ENCODE measurements at regions not wholly inside any gene's neighbourhood (a gene's known extent, or its start where the extent isn't known, plus 50 kb on each side); places are given as distances from the start of the nearest gene placed in this dataset.

DNA sequence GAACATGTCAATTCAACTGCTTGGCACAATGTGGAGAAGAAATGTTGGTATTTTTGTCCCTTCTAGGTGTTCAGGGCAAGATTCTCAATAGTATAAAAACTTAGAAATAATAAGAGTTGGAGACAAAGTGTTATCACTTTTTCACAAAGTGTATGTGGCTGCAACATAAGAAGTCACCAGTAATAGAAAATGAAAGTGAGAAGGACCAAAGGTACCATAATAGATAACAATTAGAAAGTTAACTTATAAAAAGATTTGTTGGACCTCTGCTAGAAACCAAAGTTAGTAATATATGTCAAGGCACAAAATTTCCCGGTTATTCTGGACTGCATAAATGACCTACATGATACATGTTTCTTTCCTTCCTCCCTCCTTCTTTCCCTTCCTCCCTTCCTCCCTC lies 1535.3 kb downstream of the EFNA5 start:
- peaks cover 4% of the 10 kb centered on the region for H3K9me3 ChIP-seq (ENCODE audit: control insufficient read depth, low read length)
- H3K27ac Mint-ChIP-seq, result no peak overlapping the region
- no peaks in the 10 kb centered on the region for H3K27me3 ChIP-seq (ENCODE audit: control insufficient read depth, insufficient read depth, low read length, poor library complexity, severe bottlenecking)
- H3K9ac ChIP-seq (ENCODE audit: extremely low read depth, low read length, poor library complexity, severe bottlenecking), result no peak overlapping the region
- H3K4me1 Mint-ChIP-seq, result peaks cover 5% of the 10 kb centered on the region
- H3K27me3 Mint-ChIP-seq (ENCODE audit: insufficient read depth), result no peaks in the 10 kb centered on the region
- no peak overlapping the region for H3K4me3 Mint-ChIP-seq
- peaks cover 5% of the 10 kb centered on the region for H3K4me1 ChIP-seq (ENCODE audit: control insufficient read depth, insufficient read depth, low read length)
- H3K36me3 ChIP-seq (ENCODE audit: control insufficient read depth, insufficient read depth, low read length), result no peaks in the 10 kb centered on the region
- no peak overlapping the region for H3K27ac ChIP-seq (ENCODE audit: low read depth, low read length)
- DNase-seq, result no peak
- H3K36me3 Mint-ChIP-seq (ENCODE audit: low read depth), result no peaks in the 10 kb centered on the region
- TF ChIP-seq, protein P1, sequence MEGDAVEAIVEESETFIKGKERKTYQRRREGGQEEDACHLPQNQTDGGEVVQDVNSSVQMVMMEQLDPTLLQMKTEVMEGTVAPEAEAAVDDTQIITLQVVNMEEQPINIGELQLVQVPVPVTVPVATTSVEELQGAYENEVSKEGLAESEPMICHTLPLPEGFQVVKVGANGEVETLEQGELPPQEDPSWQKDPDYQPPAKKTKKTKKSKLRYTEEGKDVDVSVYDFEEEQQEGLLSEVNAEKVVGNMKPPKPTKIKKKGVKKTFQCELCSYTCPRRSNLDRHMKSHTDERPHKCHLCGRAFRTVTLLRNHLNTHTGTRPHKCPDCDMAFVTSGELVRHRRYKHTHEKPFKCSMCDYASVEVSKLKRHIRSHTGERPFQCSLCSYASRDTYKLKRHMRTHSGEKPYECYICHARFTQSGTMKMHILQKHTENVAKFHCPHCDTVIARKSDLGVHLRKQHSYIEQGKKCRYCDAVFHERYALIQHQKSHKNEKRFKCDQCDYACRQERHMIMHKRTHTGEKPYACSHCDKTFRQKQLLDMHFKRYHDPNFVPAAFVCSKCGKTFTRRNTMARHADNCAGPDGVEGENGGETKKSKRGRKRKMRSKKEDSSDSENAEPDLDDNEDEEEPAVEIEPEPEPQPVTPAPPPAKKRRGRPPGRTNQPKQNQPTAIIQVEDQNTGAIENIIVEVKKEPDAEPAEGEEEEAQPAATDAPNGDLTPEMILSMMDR (conservative IDR thresholded peaks at IDR 0.05), result no peak
- 100% methylated on average over 1 of the region's 1 CpG for WGBS, 2 experiments (ENCODE audit: insufficient coverage in 1 of 2, insufficient read length in 1 of 2)
- no peaks in the 10 kb centered on the region for H3K9me3 Mint-ChIP-seq
- H3K4me3 ChIP-seq (ENCODE audit: low read length), result no peak overlapping the region

DNA sequence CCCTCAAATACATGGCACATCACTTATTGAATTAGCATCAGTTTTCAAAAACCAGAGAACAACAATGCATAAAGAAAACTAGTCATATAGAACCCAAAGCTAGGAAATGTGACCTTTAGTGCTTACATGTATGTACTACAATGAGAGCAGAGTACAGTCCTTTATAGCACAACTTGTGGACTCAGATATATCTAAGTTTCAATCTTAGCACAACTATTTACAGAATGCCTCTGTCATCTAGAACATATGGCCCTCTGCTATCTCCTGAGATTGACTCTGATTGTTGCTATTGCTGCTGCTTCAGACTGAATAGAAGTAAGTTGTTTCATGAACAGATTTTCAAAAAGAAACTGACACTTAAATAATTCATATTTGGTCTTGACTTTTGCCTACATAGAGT lies 1536.2 kb downstream of the EFNA5 start:
- H3K4me3 Mint-ChIP-seq, result no peak overlapping the region
- Histone ChIP-seq H3K9ac (ENCODE audit: extremely low read depth, low read length, poor library complexity, severe bottlenecking) (no peak overlapping the region), H3K4me1 (ENCODE audit: control insufficient read depth, insufficient read depth, low read length) (peaks cover 3% of the 10 kb centered on the region), H3K36me3 (ENCODE audit: control insufficient read depth, insufficient read depth, low read length) (no peaks in the 10 kb centered on the region), H3K27ac (ENCODE audit: low read depth, low read length) (no peak overlapping the region), H3K4me3 (ENCODE audit: low read length) (no peak overlapping the region), H3K27me3 (ENCODE audit: control insufficient read depth, insufficient read depth, low read length, poor library complexity, severe bottlenecking) (no peaks in the 10 kb centered on the region), H3K9me3 (ENCODE audit: control insufficient read depth, low read length) (peaks cover 4% of the 10 kb centered on the region)
- DNase-seq, result no peak
- TF ChIP-seq, protein P1 (conservative IDR thresholded peaks at IDR 0.05), result no peak
- H3K36me3 Mint-ChIP-seq (ENCODE audit: low read depth), result no peaks in the 10 kb centered on the region
- no peak overlapping the region for H3K27ac Mint-ChIP-seq
- H3K9me3 Mint-ChIP-seq, result no peaks in the 10 kb centered on the region
- no peaks in the 10 kb centered on the region for H3K4me1 Mint-ChIP-seq
- H3K27me3 Mint-ChIP-seq (ENCODE audit: insufficient read depth), result no peaks in the 10 kb centered on the region

DNA sequence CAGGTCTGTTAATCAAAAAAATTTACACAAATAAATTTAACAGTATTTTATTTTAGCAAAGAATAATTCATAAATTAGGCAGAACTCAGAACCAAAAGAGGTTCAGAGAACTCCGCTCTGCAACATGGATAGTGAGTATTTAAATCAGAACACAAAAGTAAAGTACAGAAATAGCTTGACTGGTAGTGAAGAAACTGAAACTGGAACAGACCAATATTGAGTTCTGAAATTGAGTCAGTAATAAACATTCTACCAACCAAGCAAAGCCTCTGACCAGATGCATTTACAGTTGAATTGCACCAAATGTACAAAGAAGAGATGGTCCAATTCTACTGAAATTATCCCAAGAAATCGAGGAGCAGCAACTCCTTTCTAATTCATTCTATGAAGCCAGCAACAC lies 1542.8 kb downstream of the EFNA5 start:
- DNase-seq, result no peak
- no peak overlapping the region for H3K9ac ChIP-seq (ENCODE audit: extremely low read depth, low read length, poor library complexity, severe bottlenecking)
- no peaks in the 10 kb centered on the region for H3K36me3 Mint-ChIP-seq (ENCODE audit: low read depth)
- H3K4me3 Mint-ChIP-seq, result no peak overlapping the region
- no peaks in the 10 kb centered on the region for H3K27me3 Mint-ChIP-seq (ENCODE audit: insufficient read depth)
- no peaks in the 10 kb centered on the region for H3K36me3 ChIP-seq (ENCODE audit: control insufficient read depth, insufficient read depth, low read length)
- 91% methylated on average over 2 of the region's 2 CpGs; no CpG with 5 or more reads in 1 of the 2 experiments for WGBS, 2 experiments (ENCODE audit: insufficient coverage in 1 of 2, insufficient read length in 1 of 2)
- H3K27ac ChIP-seq (ENCODE audit: low read depth, low read length), result no peak overlapping the region
- H3K27ac Mint-ChIP-seq, result no peak overlapping the region
- no peaks in the 10 kb centered on the region for H3K9me3 Mint-ChIP-seq
- H3K4me1 ChIP-seq (ENCODE audit: control insufficient read depth, insufficient read depth, low read length), result peaks cover 3% of the 10 kb centered on the region
- no peak overlapping the region for H3K4me3 ChIP-seq (ENCODE audit: low read length)
- H3K9me3 ChIP-seq (ENCODE audit: control insufficient read depth, low read length), result no peaks in the 10 kb centered on the region
- H3K4me1 Mint-ChIP-seq, result peaks cover 12% of the 10 kb centered on the region
- no peaks in the 10 kb centered on the region for H3K27me3 ChIP-seq (ENCODE audit: control insufficient read depth, insufficient read depth, low read length, poor library complexity, severe bottlenecking)
- TF ChIP-seq, protein P1 (conservative IDR thresholded peaks at IDR 0.05), result no peak

All from endodermal cell (in vitro differentiated cells).